Body of pancreas (tissue), 4 donors: ENCODE measurements at regions not wholly inside any gene's neighbourhood (a gene's known extent, or its start where the extent isn't known, plus 50 kb on each side); places are given as distances from the start of the nearest gene placed in this dataset.

Experiments used
- CTCF ChIP-seq, 7 experiments: fragments of 450-650 bp in 4 of 7; fragments of 200-600 bp in 3 of 7; sonication (generic) in 3 of 7; IDR thresholded peaks; one replicate each; pipeline ENCODE4 v1.5.1; 2016 to 2019; ENCODE audit warnings: antibody characterized with exemption in 7 of 7
- POLR2A ChIP-seq, 3 donors: fragments of 450-650 bp; IDR thresholded peaks; one replicate each; pipeline ENCODE4 v1.6.1; 2016; ENCODE audit warnings: antibody characterized with exemption in 3 of 3, mild to moderate bottlenecking in 2 of 3

GRCh38 chr1:29835406-29835805, 599.1 kb downstream of the PTPRU start:
- TF ChIP-seq CTCF (IDR thresholded peaks at IDR 0.05), result no peak
- TF ChIP-seq POLR2A (IDR thresholded peaks at IDR 0.05), result no peak
